Activated T-cell treated with anti-CD3 and anti-CD28 coated beads, Interleukin-2, amount 50 U/mL, for 24 hours (primary cell): ENCODE measurements at regions not wholly inside any gene's neighbourhood (a gene's known extent, or its start where the extent isn't known, plus 50 kb on each side); places are given as distances from the start of the nearest gene placed in this dataset.

Experiments used
- DNase-seq: peaks from one replicate; pipeline ENCODE4 v3.0.0-alpha.2; 2020
- H3K27ac Mint-ChIP-seq: 2 replicates; pipeline ENCODE4 v1.8.0; 2020; ENCODE audit warnings: mild to moderate bottlenecking, mixed read lengths
- H3K27me3 Mint-ChIP-seq: 2 replicates; pipeline ENCODE4 v1.8.0; 2020; ENCODE audit warnings: mixed read lengths
- H3K36me3 Mint-ChIP-seq: 2 replicates; pipeline ENCODE4 v1.8.0; 2020; ENCODE audit warnings: low read depth, mixed read lengths
- H3K4me1 Mint-ChIP-seq: 2 replicates; pipeline ENCODE4 v1.8.0; 2020; ENCODE audit warnings: low read depth, mixed read lengths
- H3K4me3 Mint-ChIP-seq: 2 replicates; pipeline ENCODE4 v1.8.0; 2020; ENCODE audit warnings: mild to moderate bottlenecking, moderate library complexity, mixed read lengths
- H3K9me3 Mint-ChIP-seq: 2 replicates; pipeline ENCODE4 v1.8.0; 2020; ENCODE audit warnings: mixed read lengths

DNA sequence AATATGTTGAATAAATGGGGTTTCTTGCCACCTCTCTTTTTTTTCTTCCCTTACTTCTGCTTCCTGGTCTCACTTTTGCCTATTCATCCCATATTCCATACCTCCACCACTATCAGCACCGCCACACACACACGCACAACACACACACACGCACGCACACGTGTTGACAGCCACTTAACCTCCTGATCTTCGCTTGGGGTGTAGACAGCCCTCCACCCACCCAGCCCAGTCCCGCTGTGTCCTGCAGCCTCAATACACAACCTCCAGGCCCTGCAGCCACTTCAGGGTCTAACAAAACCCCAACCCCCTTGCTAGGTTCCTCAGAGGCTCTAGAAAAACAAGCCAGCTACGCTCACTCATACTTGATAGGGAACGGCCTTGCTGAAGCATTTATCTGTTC is 72.3 kb downstream of the LINC00237 start:
- no peak for DNase-seq
- Mint-ChIP-seq H3K27ac (no peak overlapping the region), H3K9me3 (no peaks in the 10 kb centered on the region), H3K4me3 (no peak overlapping the region), H3K36me3 (no peaks in the 10 kb centered on the region), H3K4me1 (no peaks in the 10 kb centered on the region), H3K27me3 (peaks cover 21% of the 10 kb centered on the region)

DNA sequence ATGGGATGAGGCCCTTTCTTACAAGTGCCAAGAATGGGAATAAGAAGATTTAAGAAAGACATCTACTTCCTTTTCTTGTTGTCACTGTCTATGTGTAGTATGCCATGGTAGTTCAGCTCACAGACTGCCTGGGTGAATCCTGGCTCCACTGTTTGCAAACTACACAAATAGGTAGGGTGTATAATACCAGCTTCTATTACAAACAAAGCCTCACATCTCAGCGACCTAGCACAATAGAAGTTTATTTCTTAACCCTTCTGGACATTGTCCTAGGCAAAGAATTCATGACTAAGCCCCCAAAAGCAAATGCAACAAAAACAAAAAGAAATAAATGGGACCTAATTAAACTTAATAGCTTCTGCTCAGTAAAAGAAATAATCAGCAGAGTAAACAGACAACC is 74.5 kb downstream of the LINC00237 start:
- Mint-ChIP-seq H3K4me1 (no peaks in the 10 kb centered on the region), H3K4me3 (no peak overlapping the region), H3K9me3 (no peaks in the 10 kb centered on the region), H3K27me3 (peaks cover 31% of the 10 kb centered on the region), H3K36me3 (no peaks in the 10 kb centered on the region), H3K27ac (no peak overlapping the region)
- DNase-seq, result no peak

DNA sequence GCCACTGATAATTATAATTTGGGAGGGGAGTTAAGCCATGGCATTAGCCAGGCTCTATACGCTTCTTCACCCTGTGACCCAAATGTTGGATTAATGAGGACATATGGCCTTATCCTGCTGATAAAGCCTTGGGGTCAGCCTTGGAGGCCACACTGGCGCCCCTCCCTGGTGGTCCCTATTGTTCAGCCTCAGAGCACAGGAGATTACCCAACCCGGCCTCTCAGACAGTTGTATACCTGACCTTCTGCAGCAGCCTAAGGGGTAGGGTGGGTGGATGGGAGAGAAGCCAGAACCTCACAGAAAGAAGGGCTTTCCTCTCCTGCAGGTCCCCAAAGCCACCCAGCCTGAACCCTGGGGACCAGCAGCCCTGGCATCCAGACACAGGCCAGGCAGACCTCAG is 76.8 kb downstream of the LINC00237 start:
- Mint-ChIP-seq H3K9me3 (no peaks in the 10 kb centered on the region), H3K4me1 (no peaks in the 10 kb centered on the region), H3K4me3 (no peak overlapping the region), H3K27me3 (peaks cover 29% of the 10 kb centered on the region), H3K36me3 (no peaks in the 10 kb centered on the region), H3K27ac (no peak overlapping the region)
- DNase-seq, result no peak

DNA sequence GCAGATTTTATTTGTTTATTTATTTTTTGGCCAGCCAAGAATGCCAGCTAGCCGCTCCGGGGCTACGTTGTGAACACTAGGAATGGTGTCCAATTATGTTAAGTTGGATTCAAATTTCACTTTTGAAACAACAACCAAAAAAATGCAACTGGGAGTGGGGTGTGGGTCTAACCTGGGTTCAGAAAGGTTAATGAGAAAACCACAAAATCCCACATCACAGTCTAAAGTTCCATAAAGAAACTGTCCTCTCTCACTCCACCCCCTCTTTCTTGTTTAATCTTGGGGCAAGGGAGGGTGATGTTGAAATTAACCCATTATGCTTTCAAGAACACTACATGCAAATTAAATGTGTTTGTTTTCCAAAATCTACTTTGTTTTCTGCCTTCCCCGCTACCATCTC is 77.2 kb downstream of the LINC00237 start:
- Mint-ChIP-seq H3K9me3 (no peaks in the 10 kb centered on the region), H3K36me3 (no peaks in the 10 kb centered on the region), H3K4me3 (no peak overlapping the region), H3K27ac (no peak overlapping the region), H3K27me3 (peaks cover 29% of the 10 kb centered on the region), H3K4me1 (no peaks in the 10 kb centered on the region)
- no peak for DNase-seq

DNA sequence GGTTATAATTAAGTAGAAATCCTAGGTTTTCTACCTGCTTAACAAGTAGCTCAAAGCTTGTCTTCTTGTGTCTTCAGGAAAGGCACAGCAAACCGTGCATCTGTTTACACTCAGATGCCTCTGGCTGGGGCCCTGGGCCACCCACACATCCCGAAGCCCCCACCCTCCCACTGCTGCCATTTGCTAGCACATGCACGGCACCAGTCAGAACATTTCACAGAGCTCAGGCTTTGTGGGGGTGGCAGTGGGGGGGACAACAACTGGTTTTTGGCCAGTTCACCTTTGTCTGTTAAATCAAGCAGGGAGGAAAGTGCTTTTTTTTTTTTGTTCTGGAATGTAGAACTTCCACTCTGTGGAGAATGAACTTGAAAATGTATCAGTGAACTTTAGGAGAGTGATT is 77.7 kb downstream of the LINC00237 start:
- no peak overlapping the region for H3K27ac Mint-ChIP-seq
- no peaks in the 10 kb centered on the region for H3K4me1 Mint-ChIP-seq
- H3K36me3 Mint-ChIP-seq, result no peaks in the 10 kb centered on the region
- H3K4me3 Mint-ChIP-seq, result no peak overlapping the region
- H3K27me3 Mint-ChIP-seq, result peaks cover 29% of the 10 kb centered on the region
- no peak for DNase-seq
- H3K9me3 Mint-ChIP-seq, result no peaks in the 10 kb centered on the region

DNA sequence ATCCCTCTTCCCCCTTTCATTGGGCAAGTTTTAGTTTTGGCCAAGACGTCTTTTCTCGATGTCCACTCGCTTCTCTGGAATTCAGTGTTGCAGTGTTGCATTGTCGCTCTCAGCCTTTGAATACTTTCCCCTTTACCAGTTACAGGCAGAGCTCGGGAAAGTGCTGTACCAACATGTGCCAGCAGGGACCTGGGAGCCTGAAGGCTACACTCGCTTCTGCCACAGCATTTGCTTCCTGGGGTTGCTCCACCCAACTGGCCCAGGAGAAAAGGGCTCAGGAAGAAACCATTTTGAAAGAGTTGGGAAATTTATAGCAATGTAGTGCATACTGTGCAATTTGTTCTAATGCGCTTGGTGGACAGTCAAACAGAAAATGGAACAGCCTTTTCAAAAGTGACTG is 78.6 kb downstream of the LINC00237 start:
- DNase-seq, result no peak
- no peaks in the 10 kb centered on the region for H3K4me1 Mint-ChIP-seq
- no peaks in the 10 kb centered on the region for H3K9me3 Mint-ChIP-seq
- H3K27me3 Mint-ChIP-seq, result peaks cover 32% of the 10 kb centered on the region
- H3K27ac Mint-ChIP-seq, result no peak overlapping the region
- no peak overlapping the region for H3K4me3 Mint-ChIP-seq
- no peaks in the 10 kb centered on the region for H3K36me3 Mint-ChIP-seq

DNA sequence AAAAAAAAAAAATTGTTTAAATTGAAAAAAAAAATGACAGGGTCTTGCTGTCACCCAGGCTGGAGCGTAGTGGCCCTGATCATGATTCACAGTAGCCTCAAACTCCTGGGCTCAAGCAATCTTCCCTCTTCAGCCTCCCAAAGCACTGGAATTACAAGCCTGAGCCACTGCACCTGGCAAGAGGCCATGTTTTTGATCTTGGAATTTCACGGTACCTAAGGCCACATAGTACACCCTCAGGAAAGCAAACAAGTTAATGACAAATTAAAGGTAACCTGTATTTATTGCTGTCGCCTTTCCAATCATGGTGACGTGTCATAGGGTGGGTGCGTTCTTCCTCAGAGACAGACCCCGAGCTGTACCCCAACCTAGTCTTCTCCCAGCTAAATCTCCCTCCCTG is 79.2 kb downstream of the LINC00237 start:
- Mint-ChIP-seq H3K27ac (no peak overlapping the region), H3K9me3 (no peaks in the 10 kb centered on the region), H3K27me3 (peaks cover 32% of the 10 kb centered on the region), H3K4me1 (no peaks in the 10 kb centered on the region), H3K36me3 (no peaks in the 10 kb centered on the region), H3K4me3 (no peak overlapping the region)
- DNase-seq, result no peak

DNA sequence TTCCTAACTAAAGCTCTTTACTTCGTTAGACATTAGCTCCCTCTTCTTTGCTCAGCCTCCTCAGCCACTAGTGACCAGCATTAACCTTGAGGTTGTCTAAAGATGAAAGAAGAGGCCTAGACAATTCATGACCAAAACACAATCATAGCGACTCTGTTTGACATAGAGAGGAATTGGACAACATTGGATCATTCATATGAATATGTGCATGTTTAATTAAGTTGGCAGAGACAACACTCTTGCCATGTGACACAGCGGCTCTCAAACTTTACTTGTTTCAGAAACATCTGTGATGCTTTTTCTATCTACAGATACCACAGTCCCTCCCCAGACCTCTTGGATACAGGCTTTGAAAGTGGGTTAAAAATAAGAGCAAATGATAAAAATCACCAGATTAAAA is 81.7 kb downstream of the LINC00237 start:
- Mint-ChIP-seq H3K4me1 (no peaks in the 10 kb centered on the region), H3K27ac (no peak overlapping the region), H3K27me3 (peaks cover 43% of the 10 kb centered on the region), H3K9me3 (no peaks in the 10 kb centered on the region), H3K4me3 (no peak overlapping the region), H3K36me3 (no peaks in the 10 kb centered on the region)
- no peak for DNase-seq

DNA sequence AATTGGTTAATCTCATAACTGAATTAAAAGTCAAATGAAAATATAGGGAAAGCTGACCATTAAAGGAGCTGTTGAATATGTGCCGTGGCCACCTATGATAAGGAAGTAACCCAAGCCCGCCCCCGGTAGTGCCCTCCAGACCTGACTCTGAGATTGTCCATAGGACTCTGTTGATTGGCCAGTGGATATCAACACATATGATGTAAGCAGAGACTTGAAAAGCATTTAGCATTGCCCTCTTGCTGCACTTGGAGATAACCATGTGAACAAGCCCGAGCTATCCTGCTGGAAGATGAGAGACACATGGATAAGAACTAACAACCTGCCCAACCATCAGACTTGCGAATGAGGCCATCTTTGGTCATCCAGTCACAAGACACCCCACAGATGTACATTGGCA is 83.2 kb downstream of the LINC00237 start:
- Mint-ChIP-seq H3K36me3 (no peaks in the 10 kb centered on the region), H3K27me3 (peaks cover 50% of the 10 kb centered on the region), H3K9me3 (no peaks in the 10 kb centered on the region), H3K4me3 (no peak overlapping the region), H3K4me1 (no peaks in the 10 kb centered on the region), H3K27ac (no peak overlapping the region)
- DNase-seq, result no peak

DNA sequence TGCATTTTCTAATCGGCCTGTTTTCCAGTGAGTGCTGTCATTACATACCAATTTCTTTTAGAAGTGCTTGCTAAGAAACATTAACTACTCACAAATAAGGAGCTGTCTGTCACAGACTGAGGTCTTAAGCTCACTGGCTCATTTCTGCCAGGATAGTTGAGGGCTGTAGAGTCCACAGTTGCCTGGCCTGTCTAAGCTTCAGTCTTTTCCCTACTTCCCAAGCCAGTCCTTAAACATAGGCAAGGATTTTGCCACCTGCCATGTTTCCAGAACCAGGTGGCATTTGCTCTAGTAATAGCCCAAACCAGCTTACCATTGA is 84.7 kb downstream of the LINC00237 start:
- no peaks in the 10 kb centered on the region for H3K9me3 Mint-ChIP-seq
- H3K4me1 Mint-ChIP-seq, result no peaks in the 10 kb centered on the region
- H3K36me3 Mint-ChIP-seq, result no peaks in the 10 kb centered on the region
- no peak overlapping the region for H3K4me3 Mint-ChIP-seq
- no peak for DNase-seq
- no peak overlapping the region for H3K27ac Mint-ChIP-seq
- H3K27me3 Mint-ChIP-seq, result peaks cover 50% of the 10 kb centered on the region

DNA sequence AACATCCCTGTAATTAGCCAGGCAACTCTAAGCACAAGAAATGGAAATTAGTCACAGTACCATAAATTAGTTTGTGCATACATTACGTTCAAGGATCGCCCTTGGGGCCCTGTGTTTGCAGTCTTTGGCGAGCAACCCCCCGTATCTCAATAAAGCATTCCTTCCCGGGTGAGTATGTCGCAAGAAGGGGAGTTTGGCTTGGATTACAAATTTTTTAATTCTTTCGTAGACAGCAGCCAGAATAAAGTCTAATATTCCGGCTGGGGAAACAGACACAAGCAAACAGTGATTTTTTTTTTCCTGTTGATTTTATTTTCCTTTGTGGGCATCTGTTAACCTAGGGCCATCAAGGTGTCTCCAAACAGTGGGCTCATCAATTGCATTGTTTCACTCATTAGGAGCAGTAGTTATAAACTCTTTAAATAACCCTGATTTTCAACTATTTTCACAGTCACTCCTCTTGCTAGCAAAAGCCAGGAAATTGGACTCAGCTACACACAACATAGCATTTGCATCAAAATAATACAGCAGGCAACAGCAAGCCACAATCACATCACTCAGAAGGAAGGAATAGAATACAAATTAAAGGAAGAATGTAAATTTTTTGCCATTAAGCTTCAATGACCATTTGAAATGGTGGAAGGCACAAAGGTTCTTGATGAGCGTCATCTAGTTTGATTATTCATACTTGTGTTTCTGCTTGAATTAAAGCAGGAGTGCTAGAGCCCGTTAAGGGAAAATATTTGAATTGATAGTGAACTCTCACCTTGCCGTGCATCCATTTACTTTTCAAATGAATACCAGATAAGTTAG is 85.3 kb downstream of the LINC00237 start:
- H3K36me3 Mint-ChIP-seq, result no peaks in the 10 kb centered on the region
- H3K27me3 Mint-ChIP-seq, result peaks cover 54% of the 10 kb centered on the region
- H3K4me1 Mint-ChIP-seq, result no peaks in the 10 kb centered on the region
- DNase-seq, result no peak
- H3K4me3 Mint-ChIP-seq, result no peak overlapping the region
- no peak overlapping the region for H3K27ac Mint-ChIP-seq
- no peaks in the 10 kb centered on the region for H3K9me3 Mint-ChIP-seq

DNA sequence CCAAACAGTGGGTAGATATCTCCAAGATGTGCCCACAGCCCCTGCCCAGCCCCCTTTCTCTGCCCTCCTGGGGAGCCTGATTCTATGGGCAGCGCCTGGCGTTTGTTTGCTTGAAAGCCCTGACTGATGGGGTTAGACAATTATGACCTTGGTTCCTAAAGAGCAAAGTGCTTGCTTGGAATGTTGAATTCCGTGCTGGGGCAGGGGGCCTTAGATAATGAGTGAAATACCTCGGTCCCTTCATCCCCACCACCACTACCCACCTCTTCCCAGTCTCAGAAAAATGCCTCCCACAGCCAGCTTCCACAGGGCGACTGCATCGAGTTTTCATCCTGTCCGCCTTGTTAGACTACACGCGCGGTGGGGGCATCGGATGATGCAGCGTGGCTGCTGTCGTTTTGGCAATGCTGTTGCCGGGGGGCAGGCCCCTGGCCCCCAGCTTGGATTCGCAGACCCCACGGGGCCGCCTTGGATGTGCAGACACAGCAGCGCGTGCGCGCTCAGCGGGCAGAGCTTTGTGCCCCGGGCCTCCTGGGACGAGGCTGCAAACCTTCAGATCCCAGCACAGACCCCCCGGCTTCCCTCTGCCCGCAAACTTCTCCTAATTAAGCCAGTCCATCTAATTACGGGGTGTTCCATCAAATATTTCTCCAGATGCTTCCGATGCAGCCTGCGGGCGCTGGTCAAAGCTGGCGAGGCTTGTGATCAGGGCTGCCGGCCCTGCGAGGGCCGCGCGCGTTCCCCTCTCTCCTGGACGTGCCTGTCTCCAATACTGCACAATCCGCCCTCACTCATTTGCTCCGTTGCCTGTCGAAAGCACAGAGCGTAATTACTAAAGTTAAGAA is 86.1 kb downstream of the LINC00237 start:
- Mint-ChIP-seq H3K27me3 (peaks cover 54% of the 10 kb centered on the region), H3K27ac (no peak overlapping the region), H3K9me3 (no peaks in the 10 kb centered on the region), H3K36me3 (no peaks in the 10 kb centered on the region), H3K4me1 (no peaks in the 10 kb centered on the region), H3K4me3 (no peak overlapping the region)
- DNase-seq, result no peak

DNA sequence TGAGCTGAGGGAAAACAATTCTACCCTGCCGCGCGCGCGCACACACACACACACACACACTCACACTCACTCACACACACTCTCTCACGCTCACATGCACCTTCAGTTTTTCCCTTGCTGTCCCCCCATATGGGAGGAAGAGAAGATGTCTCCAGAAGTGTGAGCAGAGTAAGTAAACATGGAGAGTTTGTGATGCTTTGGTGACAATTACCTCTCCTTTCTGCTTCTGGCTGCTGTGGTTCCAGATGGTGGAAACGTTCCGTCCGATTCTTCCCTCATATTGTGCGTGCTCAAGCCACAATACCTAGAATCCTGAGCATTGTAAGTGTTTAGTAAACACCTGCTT is 86.7 kb downstream of the LINC00237 start:
- Mint-ChIP-seq H3K4me1 (no peaks in the 10 kb centered on the region), H3K27ac (no peak overlapping the region), H3K9me3 (no peaks in the 10 kb centered on the region), H3K36me3 (no peaks in the 10 kb centered on the region), H3K4me3 (no peak overlapping the region), H3K27me3 (peaks cover 54% of the 10 kb centered on the region)
- DNase-seq, result no peak

DNA sequence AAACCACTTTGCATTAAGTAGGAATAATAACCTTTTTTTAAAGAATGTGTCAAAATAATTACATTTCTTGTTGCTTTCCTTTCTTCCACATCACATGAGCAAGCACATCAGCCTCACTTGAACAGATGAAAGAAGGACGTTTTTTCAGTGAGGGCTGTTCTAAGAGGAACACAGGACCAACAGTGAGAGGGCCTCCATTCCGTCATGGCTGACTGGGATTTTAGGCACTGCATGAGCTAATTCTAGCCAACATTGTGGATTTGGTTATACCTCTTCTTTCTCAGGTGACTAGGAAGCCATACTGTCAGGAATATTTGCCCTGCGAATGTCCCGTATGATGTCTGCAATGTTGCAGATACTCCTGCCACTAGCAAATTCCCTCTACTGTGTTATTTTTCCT is 87.6 kb downstream of the LINC00237 start:
- peaks cover 54% of the 10 kb centered on the region for H3K27me3 Mint-ChIP-seq
- DNase-seq, result no peak
- H3K9me3 Mint-ChIP-seq, result no peaks in the 10 kb centered on the region
- no peak overlapping the region for H3K4me3 Mint-ChIP-seq
- no peaks in the 10 kb centered on the region for H3K4me1 Mint-ChIP-seq
- H3K27ac Mint-ChIP-seq, result no peak overlapping the region
- H3K36me3 Mint-ChIP-seq, result no peaks in the 10 kb centered on the region

DNA sequence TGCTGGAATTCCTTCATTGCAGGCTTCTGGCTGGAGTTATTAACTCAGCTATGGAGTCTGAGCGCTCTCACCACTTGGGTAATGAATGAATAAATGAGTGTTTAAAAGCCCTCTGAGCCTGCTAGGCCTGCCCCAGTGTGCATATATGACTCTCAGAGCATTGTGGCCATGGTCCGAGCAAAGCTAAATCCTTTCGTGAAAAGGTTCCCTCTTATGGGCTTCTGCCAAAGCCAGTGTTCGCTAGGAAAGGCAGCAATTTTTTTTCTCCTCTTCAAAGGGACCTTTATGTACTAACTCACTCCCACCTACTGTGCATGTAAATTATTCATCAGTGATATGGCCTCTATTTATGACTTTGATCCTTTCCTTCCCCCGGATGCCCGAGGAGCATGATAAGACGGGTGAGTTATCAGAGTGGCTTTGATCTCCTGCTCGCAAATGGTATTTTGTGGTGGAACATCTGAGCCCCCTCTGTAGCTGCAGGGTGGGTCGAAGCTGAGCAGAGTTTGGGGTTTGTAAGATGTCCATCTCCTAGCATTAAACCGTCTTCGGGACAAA is 88.6 kb downstream of the LINC00237 start:
- Mint-ChIP-seq H3K27ac (no peak overlapping the region), H3K4me1 (no peaks in the 10 kb centered on the region), H3K36me3 (no peaks in the 10 kb centered on the region), H3K4me3 (no peak overlapping the region), H3K9me3 (no peaks in the 10 kb centered on the region), H3K27me3 (peaks cover 51% of the 10 kb centered on the region)
- DNase-seq, result no peak
